HG02973 (cell line): ENCODE measurements at regions not wholly inside any gene's neighbourhood (a gene's known extent, or its start where the extent isn't known, plus 50 kb on each side); places are given as distances from the start of the nearest gene placed in this dataset.
"Not testable (repeated sequence)": the region's sequence is repeated elsewhere in the genome, so short reads cannot be mapped to it uniquely, and the experiment has no call there.

Experiments
- ATAC-seq: cut with Tn5 transposase; IDR thresholded peaks from one replicate; pipeline ENCODE4 v1.9.1; 2021; ENCODE audit warnings: moderate library complexity; ENCODE audit not compliant: unreplicated experiment

DNA sequence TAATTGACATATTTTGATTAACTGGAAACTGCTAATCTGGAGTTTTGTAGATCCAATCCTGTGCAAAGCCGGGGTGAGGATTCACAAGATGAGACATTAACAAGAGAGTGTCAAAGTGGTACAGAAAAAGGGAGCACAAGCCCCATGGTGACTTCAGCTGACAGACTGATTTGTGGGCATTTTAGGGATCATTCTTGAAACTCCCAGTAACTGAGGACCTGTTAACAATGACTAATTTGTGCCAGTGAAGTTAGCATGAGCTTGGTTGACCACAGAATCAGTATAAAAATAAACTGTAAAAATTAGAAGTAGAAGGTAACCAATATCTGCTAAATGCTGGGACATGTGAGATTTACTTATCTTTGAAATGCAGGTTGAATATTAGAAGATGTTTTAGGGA is 1578.3 kb downstream of the EFNA5 start:
- ATAC-seq, result no peak

DNA sequence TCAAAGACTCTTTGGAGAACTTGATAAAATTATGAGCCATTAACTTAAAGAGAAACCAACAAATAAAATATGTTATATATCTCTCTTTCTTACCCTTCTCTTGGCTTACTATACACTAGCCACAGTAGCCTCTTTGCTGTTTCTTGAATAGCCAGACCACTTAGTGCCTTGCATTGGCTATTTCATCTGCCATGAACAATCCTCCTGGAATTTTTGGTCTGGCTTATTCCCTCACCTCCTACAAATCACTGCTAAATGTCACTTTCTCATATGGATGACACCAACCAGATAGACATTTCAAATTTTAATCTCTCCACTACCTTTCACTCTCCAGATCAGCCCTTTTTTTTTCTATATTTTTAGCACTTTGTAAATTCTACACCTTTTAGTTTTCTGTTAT is 1581.7 kb downstream of the EFNA5 start:
- no peak for ATAC-seq

DNA sequence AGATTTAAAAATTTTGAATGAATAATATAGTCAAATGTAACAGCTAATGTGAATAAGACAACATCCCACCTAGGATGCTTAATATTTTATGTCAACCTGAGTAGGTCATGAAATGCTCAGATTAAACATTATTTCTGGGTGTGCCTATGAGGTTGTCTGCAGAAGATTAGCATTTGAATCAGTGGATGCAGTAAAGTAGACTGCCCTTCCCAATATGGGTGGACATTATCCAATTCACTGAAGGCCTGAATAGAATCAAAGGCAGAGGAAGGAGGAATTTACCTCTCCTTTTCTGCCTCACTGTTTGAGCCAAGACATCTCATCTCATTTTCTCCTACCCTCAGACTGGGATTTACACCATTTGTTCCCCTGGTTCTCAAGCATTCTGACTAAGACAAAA is 1582.3 kb downstream of the EFNA5 start:
- ATAC-seq, result no peak

DNA sequence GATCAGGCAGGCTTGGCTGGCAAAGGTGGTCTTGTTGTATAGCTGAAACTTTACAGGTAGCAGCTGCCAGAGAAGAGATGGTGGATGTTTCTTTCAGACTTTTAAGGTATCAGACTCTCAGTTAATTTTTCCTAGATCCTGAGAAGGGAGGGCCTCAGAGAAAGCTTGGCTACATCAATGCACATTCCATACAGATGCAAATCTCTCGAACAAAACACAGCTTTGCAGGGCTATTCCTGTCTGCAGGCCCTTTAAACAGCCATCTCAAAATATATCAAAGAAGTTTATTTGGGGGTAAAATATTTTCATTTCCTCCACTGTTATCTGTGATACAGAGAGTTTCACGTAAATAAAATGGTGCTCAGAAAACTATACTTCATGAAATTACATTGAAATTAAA is 1584.4 kb downstream of the EFNA5 start:
- no peak for ATAC-seq

DNA sequence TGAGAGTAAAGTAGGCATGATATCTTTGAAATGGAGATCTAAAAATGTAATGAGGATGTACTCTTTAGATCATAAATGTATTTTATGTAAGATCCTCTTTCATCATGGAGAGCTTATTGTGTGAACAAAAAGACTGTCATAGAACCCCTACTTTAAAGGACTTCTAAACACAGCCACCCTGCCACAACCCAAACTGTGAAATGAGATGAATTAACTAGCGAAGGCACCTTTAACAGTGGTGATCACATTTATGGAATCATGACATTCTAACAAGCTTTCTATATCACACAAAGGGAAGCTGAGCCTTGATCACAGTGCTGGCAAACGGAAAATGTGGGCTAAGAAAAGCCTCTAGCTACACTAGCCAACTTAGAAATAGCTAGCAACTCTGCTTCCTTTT is 1585.2 kb downstream of the EFNA5 start:
- ATAC-seq, result no peak

DNA sequence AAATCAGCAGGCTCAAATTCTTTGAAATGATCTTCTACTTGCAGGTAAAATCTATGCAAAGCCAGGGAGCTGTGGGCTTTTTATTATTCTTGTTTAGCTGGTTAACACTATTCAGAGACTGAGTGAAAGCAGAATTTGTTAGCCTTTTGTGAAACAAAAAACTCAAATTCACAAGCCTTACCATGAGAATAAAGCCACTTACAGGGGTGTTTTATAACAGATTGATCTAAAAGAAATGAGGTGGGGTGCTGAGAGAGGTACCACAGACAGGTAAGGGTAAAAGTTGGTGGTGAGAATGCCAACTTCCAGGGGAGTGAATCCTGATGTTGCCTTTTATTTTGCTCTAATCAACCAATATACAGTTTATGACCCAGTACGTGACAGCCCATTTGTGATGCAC is 1585.6 kb downstream of the EFNA5 start:
- ATAC-seq, result no peak

DNA sequence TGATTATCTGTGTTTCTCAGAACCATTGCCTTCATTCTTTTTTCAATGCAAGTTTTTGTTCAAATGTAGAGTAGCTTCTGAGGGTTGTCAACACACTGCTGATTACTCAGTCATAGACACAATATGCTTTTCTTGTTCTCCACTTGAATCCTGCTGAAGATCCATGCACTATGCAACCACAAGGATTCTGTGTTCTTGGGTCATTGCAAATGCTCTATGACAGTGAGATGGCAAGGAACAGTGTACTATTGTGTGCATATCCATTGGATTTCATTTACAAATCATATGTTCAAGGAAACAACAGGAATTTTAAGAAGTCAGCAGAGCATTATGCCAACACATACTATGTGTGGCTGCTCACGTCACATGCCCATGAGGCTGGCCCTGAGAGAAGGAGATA is 1590.2 kb downstream of the EFNA5 start:
- no peak for ATAC-seq

DNA sequence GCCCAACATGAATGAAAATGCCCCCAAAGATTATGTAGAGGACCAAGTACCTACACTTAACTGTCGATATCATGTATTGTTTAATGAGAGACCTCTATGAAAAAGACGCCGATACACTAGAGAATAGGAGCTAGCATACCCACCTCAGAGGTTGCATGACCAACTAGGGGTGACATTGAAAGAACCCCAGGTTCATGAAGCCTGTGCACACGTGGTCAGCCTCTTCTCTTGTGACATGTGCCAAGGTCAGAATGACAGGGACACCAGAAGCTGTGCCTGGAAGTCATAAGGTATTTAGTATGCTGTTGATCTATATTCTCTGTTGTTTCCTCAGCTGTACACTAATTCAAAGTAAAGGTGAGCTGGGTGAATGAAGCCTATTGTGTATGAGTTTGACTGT is 1594.1 kb downstream of the EFNA5 start:
- ATAC-seq, result no peak

DNA sequence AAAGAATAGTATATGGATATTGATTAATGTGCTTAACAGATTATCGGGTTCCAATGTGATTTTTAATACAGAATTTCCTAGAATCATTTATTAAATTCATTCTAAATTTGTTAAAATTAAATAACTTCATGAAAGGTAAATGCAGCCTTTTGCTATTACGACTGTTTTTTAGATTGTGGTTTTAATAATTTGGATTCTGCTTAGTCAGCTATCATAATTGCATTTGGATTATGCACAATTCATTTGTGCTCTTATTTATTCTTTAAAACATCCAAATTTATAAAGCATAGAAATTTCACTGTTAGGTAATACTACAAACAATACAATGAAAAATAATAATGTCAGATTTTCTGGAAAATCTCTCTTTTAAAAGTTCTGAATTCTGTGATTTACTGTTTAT is 1598.5 kb downstream of the EFNA5 start:
- ATAC-seq, result no peak

DNA sequence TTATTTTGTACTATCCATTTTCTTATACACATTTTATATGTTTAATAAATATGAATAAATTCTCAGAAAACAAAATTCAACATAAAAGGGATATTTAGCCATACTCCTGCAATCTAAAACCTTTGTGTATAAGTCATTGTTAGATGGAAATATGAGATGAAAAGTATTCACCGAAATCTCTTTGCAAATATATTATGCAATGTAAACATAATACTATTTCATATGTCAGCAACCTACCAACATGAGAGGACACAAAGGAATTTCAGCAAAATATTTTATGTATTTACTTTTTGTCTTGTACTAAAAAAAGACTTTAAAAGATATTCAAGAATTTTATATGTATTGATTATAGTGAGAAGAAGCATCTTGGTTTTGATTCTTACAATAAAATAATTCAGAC is 1623.4 kb downstream of the EFNA5 start:
- no peak for ATAC-seq

DNA sequence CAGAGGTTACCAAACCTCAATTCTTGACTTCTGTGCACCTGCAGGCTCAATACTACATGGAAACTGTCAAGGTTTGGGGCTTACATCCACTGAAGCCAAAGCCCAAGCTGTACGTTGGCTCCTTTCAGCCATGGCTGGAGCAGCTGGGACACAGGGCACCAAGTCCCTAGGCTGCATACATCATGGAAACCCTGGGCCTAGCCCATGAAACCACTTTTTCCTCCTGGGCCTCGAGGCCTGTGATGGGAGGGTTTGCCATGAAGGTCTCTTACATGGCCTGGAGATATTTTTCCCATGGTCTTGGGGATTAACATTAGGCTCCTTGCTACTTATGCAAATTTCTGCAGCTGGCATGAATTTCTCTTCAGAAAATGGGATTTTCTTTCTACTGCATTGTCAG is 1638.7 kb downstream of the EFNA5 start:
- ATAC-seq, result not testable (repeated sequence)

DNA sequence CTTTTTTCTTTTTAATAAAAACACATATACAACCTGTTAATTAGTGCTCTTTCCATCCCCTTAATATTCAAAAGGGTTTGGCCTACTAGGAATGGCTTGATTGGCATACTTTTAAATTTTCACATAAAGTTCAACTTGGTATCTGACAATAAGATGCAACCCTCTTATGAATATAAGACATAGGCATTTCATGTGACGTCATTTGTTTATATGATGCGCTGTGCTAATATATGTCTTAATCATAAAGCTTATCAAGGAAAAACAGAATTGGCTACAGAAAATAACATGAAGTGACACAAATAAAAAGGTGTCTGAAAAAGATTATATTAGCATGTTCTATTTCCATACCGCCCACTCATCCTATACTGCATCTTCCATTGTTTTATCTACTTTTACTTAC is 1642.4 kb downstream of the EFNA5 start:
- no peak for ATAC-seq

DNA sequence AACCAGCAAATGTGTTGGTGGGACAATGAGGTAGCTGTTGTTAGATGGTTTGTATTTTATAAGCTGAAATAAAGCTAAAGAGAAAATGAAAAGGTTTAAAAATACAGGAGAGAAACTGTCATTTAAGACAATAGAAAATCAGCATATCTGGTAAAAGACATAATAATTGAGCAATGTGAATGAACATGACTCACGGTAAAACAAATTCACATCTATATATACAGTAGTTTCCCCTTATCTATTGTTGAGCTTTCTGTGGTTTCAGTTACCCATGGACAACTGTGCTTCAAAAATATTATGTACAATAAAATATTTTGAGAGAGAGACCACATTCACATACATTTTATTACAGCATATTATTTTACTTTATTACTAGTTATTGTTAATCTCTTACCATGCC is 1649.8 kb downstream of the EFNA5 start:
- no peak for ATAC-seq

DNA sequence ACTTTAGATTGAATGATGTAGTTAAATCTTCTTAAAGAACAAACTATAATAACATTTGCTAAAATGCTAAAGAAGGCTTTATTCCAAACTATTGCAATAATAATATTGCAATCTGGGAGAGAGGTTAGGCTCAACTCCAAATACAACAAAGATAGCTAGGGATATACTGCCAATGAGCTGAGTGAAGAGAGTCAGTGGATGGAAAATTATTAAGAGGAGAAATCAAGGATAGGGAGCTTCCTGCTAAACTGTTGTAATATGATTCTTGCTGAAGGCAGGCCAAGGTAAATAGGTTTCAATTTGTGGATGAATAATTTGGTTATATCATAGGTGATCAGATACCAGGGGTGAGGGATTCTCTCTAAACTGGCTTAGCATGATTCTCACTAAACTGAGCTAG is 1651.5 kb downstream of the EFNA5 start:
- ATAC-seq, result no peak

DNA sequence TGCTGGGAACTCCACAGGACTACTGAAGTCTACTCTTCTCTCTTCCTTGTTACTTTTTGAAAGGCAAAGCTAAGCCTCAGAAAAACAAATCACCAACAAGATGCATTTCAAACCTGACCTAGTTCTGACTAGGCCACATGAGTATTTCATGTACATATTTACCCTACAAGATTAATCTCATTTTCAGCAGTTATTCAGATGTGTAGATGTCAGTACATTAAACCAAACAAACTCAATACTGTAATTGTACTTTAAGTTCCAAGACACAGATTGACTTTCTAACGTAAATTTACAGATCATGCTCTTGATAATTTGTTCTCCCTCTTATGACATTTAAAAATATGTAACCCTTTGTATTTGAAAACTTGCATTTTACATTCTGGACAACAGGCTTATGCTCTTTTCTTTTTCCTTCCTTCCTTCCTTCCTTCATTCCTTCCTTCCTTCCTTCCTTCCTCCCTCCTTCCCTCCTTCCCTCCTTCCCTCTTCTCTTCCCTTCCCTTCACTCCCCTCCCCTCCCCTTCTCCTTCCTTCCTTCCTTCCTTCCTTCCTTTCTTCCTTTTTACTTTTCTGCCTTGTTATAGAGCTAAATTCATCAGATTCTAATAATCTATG is 1653.4 kb downstream of the EFNA5 start:
- no peak for ATAC-seq

DNA sequence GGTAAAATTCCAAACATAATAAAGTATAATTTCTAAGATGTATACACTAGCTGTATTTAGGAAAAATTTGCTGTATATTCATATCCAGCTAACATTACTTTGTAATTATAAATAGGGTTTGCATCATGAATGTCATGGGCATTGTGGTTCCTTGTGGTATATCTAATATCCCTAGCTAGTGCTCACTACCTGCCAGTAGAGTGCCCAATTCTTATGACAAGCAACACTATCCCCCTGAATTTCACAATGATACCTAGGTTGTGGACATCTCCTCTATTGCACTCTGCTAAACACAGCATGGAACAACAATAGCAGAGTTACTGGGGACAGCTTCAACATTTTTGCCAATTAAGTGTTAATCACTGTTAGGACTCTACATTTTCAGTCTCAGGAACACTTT is 1656.5 kb downstream of the EFNA5 start:
- ATAC-seq, result no peak

DNA sequence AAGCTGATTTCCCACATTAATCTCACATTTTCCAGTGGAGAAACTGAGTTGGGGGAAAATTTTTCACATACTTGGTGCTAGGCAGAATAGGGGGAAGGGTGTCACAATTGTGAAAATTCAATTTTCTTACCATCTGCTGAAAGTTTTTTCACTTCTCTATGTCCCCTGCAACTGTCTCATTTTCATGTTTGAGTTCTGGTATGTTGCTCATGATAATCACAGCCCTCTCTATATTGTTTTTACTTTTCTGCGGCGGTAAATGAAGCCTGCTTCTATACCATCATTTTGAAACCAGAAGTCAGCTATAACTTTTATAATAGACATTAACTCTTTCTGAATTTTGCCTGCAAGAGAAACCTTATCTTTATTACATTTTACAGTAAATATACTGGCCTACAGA is 1664.5 kb downstream of the EFNA5 start:
- ATAC-seq, result no peak

DNA sequence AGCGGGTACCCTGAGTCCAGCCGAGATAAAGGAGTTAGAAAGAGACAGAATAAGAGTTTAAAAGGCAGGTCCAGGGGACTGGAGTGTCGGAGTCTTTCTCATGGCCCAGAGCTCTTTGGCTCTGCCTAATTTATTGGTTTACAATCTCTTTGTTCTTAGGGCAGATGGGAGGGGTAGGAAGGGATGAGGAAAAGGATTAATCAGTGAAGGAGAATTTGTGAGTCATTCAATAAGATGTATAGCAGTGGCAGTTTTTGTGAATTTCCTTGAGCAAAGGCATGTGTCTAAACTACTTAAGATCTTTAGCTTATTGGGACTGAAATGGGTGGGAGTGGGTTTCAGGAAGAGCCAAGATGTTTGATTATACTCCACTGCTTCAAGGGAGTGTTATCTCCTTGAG is 1671.7 kb downstream of the EFNA5 start:
- not testable (repeated sequence) for ATAC-seq

DNA sequence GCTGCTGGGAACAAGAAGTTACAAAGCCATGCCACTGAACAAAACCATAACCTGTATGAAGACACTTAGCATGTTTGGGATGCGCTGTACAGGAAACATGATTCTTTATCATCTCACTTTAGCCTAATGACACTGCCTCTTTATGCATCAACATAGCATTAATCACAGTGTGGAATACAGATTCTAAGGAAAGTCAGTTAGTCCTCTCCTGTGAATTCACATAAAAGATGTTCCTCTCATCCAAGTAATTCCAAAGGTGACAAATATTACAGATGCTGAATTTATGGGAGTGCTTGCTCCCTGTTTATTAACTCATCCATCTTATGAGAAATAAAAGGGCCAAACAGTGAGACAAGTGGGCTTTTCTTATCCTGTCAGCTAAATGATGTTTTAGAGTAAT is 1677.7 kb downstream of the EFNA5 start:
- no peak for ATAC-seq

DNA sequence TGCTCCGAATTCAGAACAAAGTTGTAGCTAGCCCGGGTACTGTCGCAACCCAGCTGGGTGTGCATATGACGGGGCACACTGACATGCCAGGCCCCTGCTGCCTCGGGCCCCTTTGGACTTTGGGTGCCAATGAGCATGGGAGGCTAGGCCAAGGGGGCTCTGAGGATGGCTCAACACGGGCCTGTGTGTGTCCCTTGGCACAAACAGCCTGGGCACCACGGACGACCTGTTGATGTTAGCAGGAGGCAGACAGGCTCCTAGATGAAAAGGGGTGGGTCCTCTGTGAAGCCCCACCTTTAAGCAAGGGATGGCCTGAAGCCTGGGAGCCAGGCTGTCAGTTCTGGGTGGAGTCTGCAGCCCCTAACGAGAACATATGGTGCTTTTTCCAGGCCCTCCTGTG is 1688.2 kb downstream of the EFNA5 start:
- no peak for ATAC-seq

DNA sequence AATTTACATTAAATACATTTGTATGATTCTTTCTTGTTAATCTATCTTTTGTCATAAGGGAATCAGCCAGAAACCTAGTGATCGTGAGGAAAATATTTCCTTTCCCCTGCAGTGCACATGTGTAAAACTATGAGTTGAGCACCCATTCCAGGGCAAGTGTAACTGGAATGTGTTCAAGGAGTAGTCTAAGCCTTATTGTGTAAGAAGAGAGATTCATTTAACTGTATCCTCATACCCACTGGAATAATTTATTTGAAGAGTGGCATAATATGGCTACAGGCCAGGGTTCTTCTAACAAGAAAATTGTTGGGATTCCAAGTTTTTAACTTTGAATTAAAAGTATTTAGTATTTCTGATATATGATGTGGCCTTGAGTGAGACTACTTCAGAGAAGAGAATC is 1692.7 kb downstream of the EFNA5 start:
- no peak for ATAC-seq

DNA sequence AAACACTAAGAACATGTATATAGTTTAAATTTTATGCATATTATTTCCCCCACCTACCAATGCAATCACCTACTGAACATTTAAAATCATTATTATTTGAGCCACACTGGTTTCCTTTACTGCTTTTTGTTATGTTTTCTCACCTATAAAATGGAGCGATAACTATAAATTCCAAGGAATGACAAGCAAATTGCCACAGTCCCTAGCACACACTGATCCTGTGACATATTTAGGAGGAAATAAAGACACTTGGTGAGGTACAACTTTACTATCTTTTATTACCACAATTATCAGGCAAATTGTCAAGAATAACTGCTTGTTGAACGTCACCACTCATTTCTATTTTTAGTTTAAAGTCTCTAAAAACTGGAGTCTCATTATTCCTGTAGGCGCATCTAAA is 1693.6 kb downstream of the EFNA5 start:
- ATAC-seq, result no peak

DNA sequence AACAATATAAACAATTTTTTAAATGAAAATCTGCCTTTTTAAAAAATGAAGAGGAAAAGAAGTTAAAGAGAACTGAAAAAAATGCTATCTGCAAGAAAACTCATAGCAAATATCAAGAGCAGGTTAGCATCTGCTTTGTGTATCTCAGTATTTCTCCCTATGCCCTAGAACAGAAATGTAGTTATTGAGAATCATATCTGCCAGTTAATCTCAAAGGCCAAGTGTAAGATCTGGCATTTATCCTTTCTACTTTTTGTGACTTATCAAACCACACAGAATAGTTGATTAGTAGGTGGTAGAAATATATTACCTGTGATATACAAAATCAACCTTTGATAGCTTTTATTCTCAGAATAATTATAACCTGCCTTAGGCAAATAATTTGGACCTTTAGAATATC is 1699.8 kb downstream of the EFNA5 start:
- no peak for ATAC-seq

DNA sequence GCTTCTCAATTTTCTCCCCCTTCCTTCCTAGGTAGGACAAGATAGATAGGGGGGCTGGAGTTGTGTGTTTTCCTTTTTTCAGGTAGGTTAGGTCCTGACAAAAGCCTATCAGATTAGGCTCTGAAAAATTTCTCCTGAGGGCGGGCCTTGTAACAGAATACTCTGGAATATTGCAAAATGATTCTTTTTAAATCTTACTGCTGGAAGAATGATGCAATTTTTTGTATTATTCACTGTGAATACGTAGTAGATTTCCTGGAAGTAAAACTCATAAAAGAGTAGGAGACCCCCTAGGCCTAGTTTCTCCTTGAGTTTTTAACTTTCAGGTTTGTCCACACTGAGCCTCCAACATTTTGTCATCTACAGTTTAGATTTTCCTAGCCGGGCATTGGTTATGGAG is 1701.8 kb downstream of the EFNA5 start:
- no peak for ATAC-seq
